ENCODE measurements at regions not wholly inside any gene's neighbourhood (a gene's known extent, or its start where the extent isn't known, plus 50 kb on each side); places are given as distances from the start of the nearest gene placed in this dataset.

DNA sequence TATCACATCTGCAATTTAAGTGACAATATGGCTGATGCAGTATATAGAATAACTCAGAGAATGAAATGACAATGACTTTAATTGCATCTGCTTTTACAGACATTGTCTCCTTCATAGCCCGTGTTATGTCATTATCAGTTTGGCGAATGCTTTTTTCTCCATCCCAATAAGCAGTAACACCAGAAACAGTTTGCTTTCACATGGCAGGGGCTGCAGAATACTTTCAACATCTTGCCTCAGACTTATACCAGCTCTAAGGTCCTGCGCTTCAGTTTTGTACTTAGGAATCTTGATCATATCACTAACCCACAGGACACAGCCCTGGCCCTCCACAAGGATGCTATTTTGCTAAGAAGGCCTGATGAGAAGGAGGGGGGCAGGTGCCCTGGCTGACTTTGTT lies 49.9 kb upstream of the SPESP1 start:
- ATAC-seq (ENCODE audit: insufficient read depth, low FRiP score) (no peak), DNase-seq (no peak)
- TF ChIP-seq, protein P1, sequence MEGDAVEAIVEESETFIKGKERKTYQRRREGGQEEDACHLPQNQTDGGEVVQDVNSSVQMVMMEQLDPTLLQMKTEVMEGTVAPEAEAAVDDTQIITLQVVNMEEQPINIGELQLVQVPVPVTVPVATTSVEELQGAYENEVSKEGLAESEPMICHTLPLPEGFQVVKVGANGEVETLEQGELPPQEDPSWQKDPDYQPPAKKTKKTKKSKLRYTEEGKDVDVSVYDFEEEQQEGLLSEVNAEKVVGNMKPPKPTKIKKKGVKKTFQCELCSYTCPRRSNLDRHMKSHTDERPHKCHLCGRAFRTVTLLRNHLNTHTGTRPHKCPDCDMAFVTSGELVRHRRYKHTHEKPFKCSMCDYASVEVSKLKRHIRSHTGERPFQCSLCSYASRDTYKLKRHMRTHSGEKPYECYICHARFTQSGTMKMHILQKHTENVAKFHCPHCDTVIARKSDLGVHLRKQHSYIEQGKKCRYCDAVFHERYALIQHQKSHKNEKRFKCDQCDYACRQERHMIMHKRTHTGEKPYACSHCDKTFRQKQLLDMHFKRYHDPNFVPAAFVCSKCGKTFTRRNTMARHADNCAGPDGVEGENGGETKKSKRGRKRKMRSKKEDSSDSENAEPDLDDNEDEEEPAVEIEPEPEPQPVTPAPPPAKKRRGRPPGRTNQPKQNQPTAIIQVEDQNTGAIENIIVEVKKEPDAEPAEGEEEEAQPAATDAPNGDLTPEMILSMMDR (IDR thresholded peaks at IDR 0.05; ENCODE audit: control extremely low read depth, extremely low read depth) = no peak
- Histone ChIP-seq H3K4me3 (no peak overlapping the region), H3K9me3 (ENCODE audit: control insufficient read depth in 4 of 4, insufficient read depth in 3 of 4, low read length in 3 of 4) (no peaks in the 10 kb centered on the region), H3K36me3 (ENCODE audit: control insufficient read depth in 4 of 4, insufficient read depth in 4 of 4, low read length in 4 of 4) (no peaks in the 10 kb centered on the region), H3K27ac (ENCODE audit: low read depth in 1 of 2, low read length in 1 of 2) (no peak overlapping the region), H3K27me3 (ENCODE audit: control insufficient read depth in 3 of 3, insufficient read depth in 3 of 3, low read length in 2 of 3) (no peaks in the 10 kb centered on the region), H3K9ac (ENCODE audit: insufficient read depth in 1 of 2, low read length in 2 of 2) (no peak overlapping the region), H3K4me1 (ENCODE audit: control insufficient read depth in 5 of 5, insufficient read depth in 5 of 5, low read length in 5 of 5) (peaks cover 0 to 13% (median 0%) of the 10 kb centered on the region in 5 donors)
- 97 to 98% methylated on average over 3 of the region's 3 CpGs for WGBS, 2 donors
